GM23338 (cell line): ENCODE measurements at regions not wholly inside any gene's neighbourhood (a gene's known extent, or its start where the extent isn't known, plus 50 kb on each side); places are given as distances from the start of the nearest gene placed in this dataset.

Experiments used
- ATAC-seq: fragments of 200-7000 bp; cut with Tn5 transposase; 3 replicates; pipeline ENCODE4 v1.9.1; 2020
- DNase-seq: peaks from one replicate; pipeline ENCODE4 v3.0.0-alpha.2; 2015; ENCODE audit warnings: low spot score
- H2AFZ ChIP-seq: fragments of 200-600 bp; sonication (generic); 2 replicates; pipeline ENCODE4 v1.8.0; 2016; ENCODE audit warnings: antibody characterized with exemption, mild to moderate bottlenecking, moderate library complexity
- H3F3A ChIP-seq: fragments of 200-600 bp; sonication (generic); replicated peaks from 2 replicates; pipeline ENCODE4 v1.8.0; 2017; ENCODE audit warnings: antibody characterized with exemption, mixed run types, low read depth
- H3K27ac ChIP-seq: fragments of 200-600 bp; sonication (generic); 2 replicates; pipeline ENCODE4 v1.6.1; 2016; ENCODE audit warnings: low read depth
- H3K27me3 ChIP-seq: fragments of 200-600 bp; sonication (generic); 2 replicates; pipeline ENCODE4 v1.8.0; 2016; ENCODE audit warnings: mild to moderate bottlenecking, mixed run types, moderate library complexity; ENCODE audit not compliant: insufficient read depth
- H3K36me3 ChIP-seq: fragments of 200-600 bp; sonication (generic); 2 replicates; pipeline ENCODE4 v1.8.0; 2016; ENCODE audit warnings: mild to moderate bottlenecking; ENCODE audit not compliant: insufficient read depth
- H3K4me1 ChIP-seq: fragments of 200-600 bp; sonication (generic); 2 replicates; pipeline ENCODE4 v1.8.0; 2016; ENCODE audit warnings: mild to moderate bottlenecking, moderate library complexity; ENCODE audit not compliant: insufficient read depth
- H3K4me2 ChIP-seq: fragments of 200-600 bp; sonication (generic); 2 replicates; pipeline ENCODE4 v1.7.1; 2017; ENCODE audit warnings: mixed run types
- H3K4me3 ChIP-seq: fragments of 200-600 bp; sonication (generic); 2 replicates; pipeline ENCODE4 v1.6.1; 2016; ENCODE audit warnings: mixed run types
- H3K79me2 ChIP-seq: fragments of 200-600 bp; sonication (generic); replicated peaks from 2 replicates; pipeline ENCODE4 v1.8.0; 2017; ENCODE audit warnings: mild to moderate bottlenecking; ENCODE audit not compliant: insufficient read depth
- H3K9me2 ChIP-seq: fragments of 200-600 bp; sonication (generic); 2 replicates; pipeline ENCODE4 v1.8.0; 2017; ENCODE audit not compliant: insufficient read depth
- H4K20me1 ChIP-seq: fragments of 200-600 bp; sonication (generic); replicated peaks from 2 replicates; pipeline ENCODE4 v1.8.0; 2017; ENCODE audit warnings: mild to moderate bottlenecking; ENCODE audit not compliant: insufficient read depth
- H3K27ac Mint-ChIP-seq: 2 replicates; pipeline ENCODE4 v1.8.0; 2020; ENCODE audit warnings: inconsistent platforms, mild to moderate bottlenecking, moderate library complexity, mixed read lengths
- H3K27me3 Mint-ChIP-seq: 3 replicates; pipeline ENCODE4 v1.8.0; 2022; ENCODE audit warnings: low read depth, mild to moderate bottlenecking, moderate library complexity, mixed read lengths, inconsistent platforms; ENCODE audit not compliant: insufficient read depth, poor library complexity
- H3K36me3 Mint-ChIP-seq: 3 replicates; pipeline ENCODE4 v1.8.0; 2021; ENCODE audit warnings: low read depth, mild to moderate bottlenecking, inconsistent platforms, moderate library complexity, mixed read lengths
- H3K4me1 Mint-ChIP-seq: 3 replicates; pipeline ENCODE4 v1.8.0; 2020; ENCODE audit warnings: mild to moderate bottlenecking, inconsistent platforms, mixed read lengths
- H3K4me3 Mint-ChIP-seq: 3 replicates; pipeline ENCODE4 v1.8.0; 2021; ENCODE audit warnings: moderate library complexity, mild to moderate bottlenecking, inconsistent platforms, mixed read lengths
- H3K9me3 Mint-ChIP-seq: 3 replicates; pipeline ENCODE4 v1.8.0; 2020; ENCODE audit warnings: moderate library complexity, mild to moderate bottlenecking, inconsistent platforms, mixed read lengths
- CTCF ChIP-seq, 2 experiments: fragments of 200-600 bp in 1 of 2; sonication (generic) in 1 of 2; conservative IDR thresholded peaks; 2 replicates each; pipeline versions ENCODE4 v1.5.1 to v1.6.1; 2016 to 2017; ENCODE audit warnings: antibody characterized with exemption in 2 of 2, low read depth in 2 of 2, mild to moderate bottlenecking in 2 of 2, moderate library complexity in 1 of 2
- EZH2 ChIP-seq: fragments of 200-600 bp; sonication (generic); IDR thresholded peaks from one replicate; pipeline ENCODE4 v1.8.0; 2017; ENCODE audit warnings: antibody characterized with exemption, mild to moderate bottlenecking, low read depth; ENCODE audit not compliant: unreplicated experiment
- EZH2phosphoT487 ChIP-seq: fragments of 200-600 bp; sonication (generic); IDR thresholded peaks from one replicate; pipeline ENCODE4 v1.8.1; 2018; ENCODE audit warnings: antibody characterized with exemption; ENCODE audit not compliant: unreplicated experiment
- NANOG ChIP-seq: IDR thresholded peaks from 2 replicates; pipeline ENCODE4 v1.6.1; 2016; ENCODE audit warnings: antibody characterized with exemption, borderline replicate concordance
- POLR2AphosphoS5 ChIP-seq: IDR thresholded peaks from 2 replicates; pipeline ENCODE4 v1.6.1; 2016; ENCODE audit warnings: antibody characterized with exemption, low read depth
- REST ChIP-seq: IDR thresholded peaks from one replicate; pipeline ENCODE4 v1.6.1; 2018; ENCODE audit warnings: antibody characterized with exemption; ENCODE audit not compliant: unreplicated experiment
- STAT1 ChIP-seq: IDR thresholded peaks from one replicate; pipeline ENCODE4 v1.6.1; 2016; ENCODE audit warnings: antibody characterized with exemption; ENCODE audit not compliant: unreplicated experiment
- ZNF331 ChIP-seq: fragments of 250-450 bp; sonication (Bioruptor Pico); IDR thresholded peaks from 2 replicates; pipeline ENCODE4 v1.5.0; 2020; ENCODE audit warnings: low read depth, mild to moderate bottlenecking, moderate library complexity
- ZNF462 ChIP-seq: fragments of 250-450 bp; sonication (Bioruptor Pico); IDR thresholded peaks from 2 replicates; pipeline ENCODE4 v1.5.0; 2020; ENCODE audit warnings: mild to moderate bottlenecking, moderate library complexity
- TF ChIP-seq, protein P1 (sequence below): IDR thresholded peaks from 2 replicates; pipeline ENCODE4 v1.6.1; 2016; ENCODE audit warnings: antibody characterized with exemption

DNA sequence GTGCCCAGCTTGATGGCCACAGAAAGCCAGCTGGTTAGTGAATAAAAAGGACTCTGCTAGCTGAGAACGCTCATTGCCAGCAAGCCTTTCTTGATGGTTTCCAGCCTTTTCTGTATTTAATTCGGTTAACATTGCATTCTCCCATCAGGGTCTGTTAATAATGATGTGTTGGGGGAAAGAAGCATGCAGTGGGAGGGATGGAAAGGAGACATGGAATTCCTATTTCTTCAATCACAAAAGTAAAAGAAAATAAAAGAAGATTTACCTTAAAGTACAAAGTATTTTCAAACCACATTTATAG lies 141.9 kb upstream of the RBBP8 start:
- ATAC-seq = no peak
- Mint-ChIP-seq H3K9me3 (no peaks in the 10 kb centered on the region), H3K27ac (no peak overlapping the region), H3K4me1 (no peaks in the 10 kb centered on the region), H3K27me3 (peaks cover 3% of the 10 kb centered on the region), H3K4me3 (no peak overlapping the region), H3K36me3 (no peaks in the 10 kb centered on the region)
- TF ChIP-seq STAT1 = no peak
- TF ChIP-seq NANOG = no peak
- TF ChIP-seq CTCF (conservative IDR thresholded peaks at IDR 0.05; ENCODE audit: low read depth in 2 of 2) = no peak
- TF ChIP-seq POLR2AphosphoS5 = no peak
- no peak for TF ChIP-seq ZNF331
- no peak for TF ChIP-seq REST
- TF ChIP-seq EZH2phosphoT487 = no peak
- TF ChIP-seq EZH2 = no peak
- no peak for TF ChIP-seq ZNF462 (CRISPR knock-in tag)
- TF ChIP-seq, protein P1, sequence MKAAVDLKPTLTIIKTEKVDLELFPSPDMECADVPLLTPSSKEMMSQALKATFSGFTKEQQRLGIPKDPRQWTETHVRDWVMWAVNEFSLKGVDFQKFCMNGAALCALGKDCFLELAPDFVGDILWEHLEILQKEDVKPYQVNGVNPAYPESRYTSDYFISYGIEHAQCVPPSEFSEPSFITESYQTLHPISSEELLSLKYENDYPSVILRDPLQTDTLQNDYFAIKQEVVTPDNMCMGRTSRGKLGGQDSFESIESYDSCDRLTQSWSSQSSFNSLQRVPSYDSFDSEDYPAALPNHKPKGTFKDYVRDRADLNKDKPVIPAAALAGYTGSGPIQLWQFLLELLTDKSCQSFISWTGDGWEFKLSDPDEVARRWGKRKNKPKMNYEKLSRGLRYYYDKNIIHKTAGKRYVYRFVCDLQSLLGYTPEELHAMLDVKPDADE = no peak
- no peak for DNase-seq
- Histone ChIP-seq H3K4me3 (no peak overlapping the region), H3K4me2 (no peak overlapping the region), H3K27ac (no peak overlapping the region), H3K27me3 (no peaks in the 10 kb centered on the region), H3K4me1 (no peaks in the 10 kb centered on the region), H3F3A (no peaks in the 10 kb centered on the region), H3K9me2 (no peaks in the 10 kb centered on the region), H2AFZ (no peak overlapping the region), H3K36me3 (no peaks in the 10 kb centered on the region), H3K79me2 (no peaks in the 10 kb centered on the region), H4K20me1 (no peaks in the 10 kb centered on the region)
